ENCODE measurements at regions not wholly inside any gene's neighbourhood (a gene's known extent, or its start where the extent isn't known, plus 50 kb on each side); places are given as distances from the start of the nearest gene placed in this dataset.

- no peak for TF ChIP-seq CTCF (conservative IDR thresholded peaks at IDR 0.05; ENCODE audit: low read depth in 2 of 2)
- TF ChIP-seq REST (IDR thresholded peaks at IDR 0.05; ENCODE audit: unreplicated experiment): no peak
- no peak for TF ChIP-seq EZH2phosphoT487 (IDR thresholded peaks at IDR 0.05; ENCODE audit: unreplicated experiment)
- no peak for TF ChIP-seq EZH2 (IDR thresholded peaks at IDR 0.05; ENCODE audit: low read depth, unreplicated experiment)
- no peak for TF ChIP-seq ETS1 (IDR thresholded peaks at IDR 0.05)
- no peak for TF ChIP-seq JUNB (IDR thresholded peaks at IDR 0.05; ENCODE audit: unreplicated experiment)
- no peak for TF ChIP-seq CREB1 (CRISPR knock-in tag; IDR thresholded peaks at IDR 0.05; ENCODE audit: low read depth)
- no peak for TF ChIP-seq POLR2AphosphoS5 (IDR thresholded peaks at IDR 0.05; ENCODE audit: low read depth)
- no peak for TF ChIP-seq NANOG (IDR thresholded peaks at IDR 0.05; ENCODE audit: borderline replicate concordance)
Observed at GRCh38 chr2:51960841-51961335, 929.0 kb upstream of the NRXN1 start.

All from GM23338 (cell line).